Kidney (tissue), 13 donors: ENCODE measurements at regions not wholly inside any gene's neighbourhood (a gene's known extent, or its start where the extent isn't known, plus 50 kb on each side); places are given as distances from the start of the nearest gene placed in this dataset.

Experiments
- DNase-seq, 5 donors: peaks; one replicate each; pipeline ENCODE4 v3.0.0-alpha.2; 2013 to 2020
- FAIRE-seq: peaks from 2 replicates; lab custom pipeline; 2012; peaks lifted over from hg19 to GRCh38; lab: Jason Lieb, UNC
- H3K27ac ChIP-seq, 2 donors: one replicate each; pipeline ENCODE4 v1.7.0; 2013; ENCODE audit warnings: low read depth in 2 of 2, low read length in 2 of 2, inconsistent platforms in 1 of 2
- H3K27me3 ChIP-seq: one replicate; pipeline ENCODE4 v1.7.1; 2013; ENCODE audit warnings: low read length, inconsistent platforms; ENCODE audit not compliant: control insufficient read depth, insufficient read depth
- H3K36me3 ChIP-seq, 3 donors: one replicate each; pipeline versions ENCODE4 v1.7.0 to v1.7.1; 2013; ENCODE audit warnings: low read length in 3 of 3, control low read depth in 1 of 3, inconsistent platforms in 1 of 3; ENCODE audit not compliant: insufficient read depth in 3 of 3, control insufficient read depth in 2 of 3
- H3K4me1 ChIP-seq, 3 donors: one replicate each; pipeline versions ENCODE4 v1.7.0 to v1.7.1; 2013; ENCODE audit warnings: low read length in 3 of 3, inconsistent platforms in 1 of 3, low read depth in 1 of 3; ENCODE audit not compliant: control insufficient read depth in 2 of 3, insufficient read depth in 2 of 3
- H3K4me3 ChIP-seq, 3 donors: one replicate each; pipeline versions ENCODE4 v1.7.0 to v1.8.1; 2013; ENCODE audit warnings: low read length in 3 of 3, control low read depth in 1 of 3, inconsistent platforms in 1 of 3
- H3K9ac ChIP-seq, 3 donors: one replicate each; pipeline versions ENCODE4 v1.7.0 to v1.7.1; 2013; ENCODE audit warnings: low read length in 3 of 3, control low read depth in 1 of 3, inconsistent platforms in 1 of 3
- H3K9me3 ChIP-seq, 3 donors: one replicate each; pipeline versions ENCODE4 v1.7.0 to v1.7.1; 2013; ENCODE audit warnings: low read length in 3 of 3, control low read depth in 1 of 3, inconsistent platforms in 1 of 3; ENCODE audit not compliant: control insufficient read depth in 2 of 3, insufficient read depth in 1 of 3
- intact Hi-C: fragments of 100-400 bp; cut with DNase I; formaldehyde crosslinking; loops from one replicate; pipeline ENCODE4 v1.11.1; 2022
- TF ChIP-seq, protein P1 (sequence below): IDR thresholded peaks from 3 replicates; pipeline ENCODE4 v1.5.1; 2012; ENCODE audit warnings: mild to moderate bottlenecking, moderate library complexity, borderline replicate concordance; ENCODE audit not compliant: insufficient read depth; ENCODE audit errors: extremely low read depth
- donor health status: control.
- donor health status: control.
- donor health status: control.
- donor health status: control.
- donor health status: control.
- donor health status: DM: yes; HTN: yes; CAD: no.
- donor health status: Normal renal cell carcinoma (clear cell type).

DNA sequence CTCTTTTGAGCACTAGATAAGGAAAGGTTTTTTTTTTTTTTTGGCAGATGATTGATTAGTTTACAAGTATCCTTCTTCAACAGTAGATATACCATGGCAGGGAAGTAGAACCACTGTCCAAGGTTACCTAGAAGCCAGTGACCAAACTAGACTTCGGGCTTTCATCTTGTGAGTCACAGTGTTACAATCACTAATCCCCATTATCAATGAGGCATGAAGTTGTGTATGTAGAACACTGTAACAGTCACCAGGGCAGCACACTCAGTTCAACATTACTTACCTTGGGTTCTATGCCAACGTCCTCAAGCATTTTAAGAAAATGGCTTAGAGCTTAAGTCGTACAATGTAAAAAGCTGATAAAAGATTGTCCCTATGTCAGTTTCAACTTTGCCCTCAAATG is 430.9 kb downstream of the ETS1 start:
- no peak for FAIRE-seq
- no peak overlapping the region for H3K27ac ChIP-seq
- TF ChIP-seq, protein P1, sequence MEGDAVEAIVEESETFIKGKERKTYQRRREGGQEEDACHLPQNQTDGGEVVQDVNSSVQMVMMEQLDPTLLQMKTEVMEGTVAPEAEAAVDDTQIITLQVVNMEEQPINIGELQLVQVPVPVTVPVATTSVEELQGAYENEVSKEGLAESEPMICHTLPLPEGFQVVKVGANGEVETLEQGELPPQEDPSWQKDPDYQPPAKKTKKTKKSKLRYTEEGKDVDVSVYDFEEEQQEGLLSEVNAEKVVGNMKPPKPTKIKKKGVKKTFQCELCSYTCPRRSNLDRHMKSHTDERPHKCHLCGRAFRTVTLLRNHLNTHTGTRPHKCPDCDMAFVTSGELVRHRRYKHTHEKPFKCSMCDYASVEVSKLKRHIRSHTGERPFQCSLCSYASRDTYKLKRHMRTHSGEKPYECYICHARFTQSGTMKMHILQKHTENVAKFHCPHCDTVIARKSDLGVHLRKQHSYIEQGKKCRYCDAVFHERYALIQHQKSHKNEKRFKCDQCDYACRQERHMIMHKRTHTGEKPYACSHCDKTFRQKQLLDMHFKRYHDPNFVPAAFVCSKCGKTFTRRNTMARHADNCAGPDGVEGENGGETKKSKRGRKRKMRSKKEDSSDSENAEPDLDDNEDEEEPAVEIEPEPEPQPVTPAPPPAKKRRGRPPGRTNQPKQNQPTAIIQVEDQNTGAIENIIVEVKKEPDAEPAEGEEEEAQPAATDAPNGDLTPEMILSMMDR = no peak
- DNase-seq = no peak
- intact Hi-C loops = no loop called here
- H3K27me3 ChIP-seq = no peaks in the 10 kb centered on the region
- peaks cover 0 to 3% (median 0%) of the 10 kb centered on the region in 3 donors for H3K4me1 ChIP-seq
- no peak overlapping the region for H3K4me3 ChIP-seq
- H3K9ac ChIP-seq = no peak overlapping the region
- no peaks in the 10 kb centered on the region for H3K36me3 ChIP-seq
- no peaks in the 10 kb centered on the region for H3K9me3 ChIP-seq

DNA sequence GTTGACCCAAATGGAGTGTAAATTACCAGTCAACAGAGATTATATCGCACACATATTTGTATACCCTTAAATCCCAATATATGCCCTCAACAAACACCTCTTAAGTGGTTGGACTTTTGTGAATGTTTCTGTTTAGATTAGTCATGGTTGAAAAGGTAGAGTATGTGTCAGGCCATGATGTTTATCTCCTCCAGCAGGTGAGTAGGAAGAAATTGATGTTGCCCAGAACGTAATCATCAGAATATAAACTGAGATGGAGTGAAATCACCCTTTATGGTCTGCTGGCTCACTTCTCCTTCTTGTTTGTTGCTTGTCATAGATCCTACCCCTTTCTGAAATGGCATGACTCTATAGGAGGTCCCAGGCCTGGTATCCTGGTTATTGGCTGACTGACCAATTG is 431.8 kb downstream of the ETS1 start:
- Histone ChIP-seq H3K4me1 (peaks cover 0 to 3% (median 0%) of the 10 kb centered on the region in 3 donors), H3K36me3 (no peaks in the 10 kb centered on the region), H3K27ac (no peak overlapping the region), H3K9me3 (no peaks in the 10 kb centered on the region), H3K9ac (no peak overlapping the region), H3K4me3 (no peak overlapping the region), H3K27me3 (no peaks in the 10 kb centered on the region)
- DNase-seq (no peak), FAIRE-seq (no peak)
- intact Hi-C loops = no loop called here
- TF ChIP-seq, protein P1 = no peak

DNA sequence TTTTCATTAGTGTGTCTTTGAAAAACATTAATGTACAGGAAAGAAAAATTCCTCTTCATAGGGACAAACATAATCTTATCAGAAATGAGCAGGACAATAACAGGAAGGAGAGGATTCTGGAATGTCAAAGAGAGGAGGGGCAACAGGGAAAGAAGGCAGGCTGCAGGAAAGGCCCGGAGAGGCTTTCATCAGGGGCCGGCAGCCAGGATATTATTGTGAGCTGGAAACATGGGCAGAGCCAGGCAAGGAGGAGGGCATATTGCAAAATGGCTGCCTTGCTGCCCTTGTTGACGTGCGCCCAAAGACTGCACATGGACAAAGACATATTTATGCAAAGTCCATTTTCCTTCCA is 433.7 kb downstream of the ETS1 start:
- Histone ChIP-seq H3K4me1 (peaks cover 0 to 3% (median 0%) of the 10 kb centered on the region in 3 donors), H3K9me3 (no peaks in the 10 kb centered on the region), H3K27ac (no peak overlapping the region), H3K36me3 (no peaks in the 10 kb centered on the region), H3K27me3 (no peaks in the 10 kb centered on the region), H3K9ac (no peak overlapping the region), H3K4me3 (no peak overlapping the region)
- TF ChIP-seq, protein P1 = no peak
- FAIRE-seq (no peak), DNase-seq (no peak)
- intact Hi-C loops = no loop called here
